ENCODE measurements at regions not wholly inside any gene's neighbourhood (a gene's known extent, or its start where the extent isn't known, plus 50 kb on each side); places are given as distances from the start of the nearest gene placed in this dataset.
"Not testable (repeated sequence)": the region's sequence is repeated elsewhere in the genome, so short reads cannot be mapped to it uniquely, and the experiment has no call there.

DNA sequence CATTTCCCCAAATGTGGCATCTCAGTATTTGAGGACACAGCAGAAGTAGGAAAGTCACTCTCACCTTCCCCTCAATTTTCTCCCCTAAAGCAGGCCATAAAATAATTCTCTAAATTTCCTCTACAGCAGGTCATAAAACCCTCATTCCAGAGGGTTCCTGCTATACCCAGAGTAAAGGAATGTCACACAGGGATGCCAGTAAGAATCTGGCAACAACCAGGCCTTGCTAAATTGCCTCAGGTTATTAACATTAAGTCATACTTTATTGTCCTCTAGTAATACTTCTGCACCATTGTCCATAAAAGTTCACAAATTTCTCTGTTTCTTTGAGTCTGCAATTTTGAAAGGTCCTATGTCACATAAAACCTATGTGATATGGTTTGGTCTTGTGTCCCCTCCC is 685.7 kb upstream of the SLIT2 start:
- Histone ChIP-seq H3K27ac (no peak overlapping the region), H3K27me3 (no peaks in the 10 kb centered on the region), H3K4me1 (no peaks in the 10 kb centered on the region), H3K4me3 (no peak overlapping the region), H3K9me3 (no peaks in the 10 kb centered on the region), H3K36me3 (no peaks in the 10 kb centered on the region)
- no peak for ATAC-seq
- DNase-seq, result no peak
- intact Hi-C loops (cut with DNase I), result no loop called here
- no peak for TF ChIP-seq POLR2A (IDR thresholded peaks at IDR 0.05)
- TF ChIP-seq, protein P1, sequence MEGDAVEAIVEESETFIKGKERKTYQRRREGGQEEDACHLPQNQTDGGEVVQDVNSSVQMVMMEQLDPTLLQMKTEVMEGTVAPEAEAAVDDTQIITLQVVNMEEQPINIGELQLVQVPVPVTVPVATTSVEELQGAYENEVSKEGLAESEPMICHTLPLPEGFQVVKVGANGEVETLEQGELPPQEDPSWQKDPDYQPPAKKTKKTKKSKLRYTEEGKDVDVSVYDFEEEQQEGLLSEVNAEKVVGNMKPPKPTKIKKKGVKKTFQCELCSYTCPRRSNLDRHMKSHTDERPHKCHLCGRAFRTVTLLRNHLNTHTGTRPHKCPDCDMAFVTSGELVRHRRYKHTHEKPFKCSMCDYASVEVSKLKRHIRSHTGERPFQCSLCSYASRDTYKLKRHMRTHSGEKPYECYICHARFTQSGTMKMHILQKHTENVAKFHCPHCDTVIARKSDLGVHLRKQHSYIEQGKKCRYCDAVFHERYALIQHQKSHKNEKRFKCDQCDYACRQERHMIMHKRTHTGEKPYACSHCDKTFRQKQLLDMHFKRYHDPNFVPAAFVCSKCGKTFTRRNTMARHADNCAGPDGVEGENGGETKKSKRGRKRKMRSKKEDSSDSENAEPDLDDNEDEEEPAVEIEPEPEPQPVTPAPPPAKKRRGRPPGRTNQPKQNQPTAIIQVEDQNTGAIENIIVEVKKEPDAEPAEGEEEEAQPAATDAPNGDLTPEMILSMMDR (IDR thresholded peaks at IDR 0.05), result no peak

DNA sequence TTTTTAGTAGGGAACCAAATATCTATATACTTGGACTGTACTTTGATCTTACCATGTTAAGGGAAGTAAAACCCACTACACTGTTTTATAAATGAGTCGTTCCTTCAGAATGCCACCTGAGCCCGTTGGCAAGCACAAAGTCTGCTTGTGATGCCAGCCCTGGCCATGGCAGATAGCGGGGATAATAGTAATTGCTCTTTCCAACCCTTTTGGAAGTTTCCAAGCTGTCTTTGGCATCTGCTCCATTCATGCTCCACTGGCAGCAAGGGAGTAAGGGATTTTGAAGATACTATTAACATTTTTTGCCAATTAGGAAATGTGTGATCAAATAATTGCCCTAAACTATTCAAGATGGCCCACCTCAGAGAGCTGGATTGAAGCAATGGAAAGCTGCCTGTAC is 689.2 kb upstream of the SLIT2 start:
- no peak for TF ChIP-seq POLR2A (IDR thresholded peaks at IDR 0.05)
- TF ChIP-seq, protein P1 (IDR thresholded peaks at IDR 0.05), result no peak
- 89 to 94% (median 92%) methylated on average over 3 of the region's 3 CpGs for WGBS, 4 donors
- ATAC-seq, result no peak
- no peaks in the 10 kb centered on the region for H3K4me1 ChIP-seq
- no peak overlapping the region for H3K4me3 ChIP-seq
- H3K27me3 ChIP-seq, result no peaks in the 10 kb centered on the region
- intact Hi-C loops (cut with DNase I), result no loop called here
- H3K36me3 ChIP-seq, result no peaks in the 10 kb centered on the region
- DNase-seq, result no peak
- no peak overlapping the region for H3K27ac ChIP-seq
- H3K9me3 ChIP-seq, result no peaks in the 10 kb centered on the region

DNA sequence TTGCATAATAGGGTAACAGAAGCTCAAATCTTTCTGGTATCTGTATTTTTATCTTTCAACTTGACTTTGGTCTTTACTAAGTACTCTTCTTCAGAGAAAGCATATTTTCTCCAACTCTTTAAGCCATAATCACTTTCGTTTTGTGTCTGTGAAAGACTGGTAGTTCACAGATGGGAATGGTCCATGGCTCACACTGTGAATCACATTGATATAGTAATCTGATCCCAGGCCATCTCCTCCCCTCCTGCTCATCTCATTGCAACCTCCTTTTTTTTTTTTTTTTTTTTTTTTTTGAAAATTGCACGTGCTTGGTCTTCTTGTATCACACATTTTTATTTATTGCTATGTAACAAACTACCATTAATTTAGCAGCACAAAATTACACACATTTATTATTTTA is 694.5 kb upstream of the SLIT2 start:
- Histone ChIP-seq H3K27me3 (no peaks in the 10 kb centered on the region), H3K9me3 (no peaks in the 10 kb centered on the region), H3K27ac (no peak overlapping the region), H3K4me3 (no peak overlapping the region), H3K36me3 (no peaks in the 10 kb centered on the region), H3K4me1 (no peaks in the 10 kb centered on the region)
- intact Hi-C loops (cut with DNase I), result no loop called here
- DNase-seq, result no peak
- ATAC-seq, result no peak
- no peak for TF ChIP-seq POLR2A (IDR thresholded peaks at IDR 0.05)
- TF ChIP-seq, protein P1 (IDR thresholded peaks at IDR 0.05), result no peak
- 76 to 79% (median 79%) methylated on average over 2 of the region's 2 CpGs for WGBS, 4 donors

DNA sequence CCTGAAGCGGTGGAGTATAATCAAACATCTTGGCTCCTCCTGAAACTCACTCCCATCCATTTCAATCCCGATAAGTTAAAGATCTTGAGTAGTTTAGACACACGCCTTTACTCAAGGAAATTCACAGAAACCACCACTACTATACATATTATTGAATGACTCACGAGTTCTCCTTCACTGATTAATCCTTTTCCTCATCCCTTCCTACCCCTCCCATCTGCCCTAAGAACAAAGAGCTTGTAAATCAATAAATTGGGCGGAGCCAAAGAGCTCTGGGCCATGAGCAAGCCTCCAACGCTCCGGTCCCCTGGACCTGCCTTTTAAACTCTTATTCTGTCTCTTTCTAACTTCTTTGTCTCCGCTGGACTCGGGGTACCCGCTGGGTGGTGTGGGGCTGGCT is 695.4 kb upstream of the SLIT2 start:
- H3K4me3 ChIP-seq; H3K9me3 ChIP-seq; ATAC-seq; DNase-seq; H3K27me3 ChIP-seq; intact Hi-C loops (cut with DNase I); H3K4me1 ChIP-seq; H3K27ac ChIP-seq; H3K36me3 ChIP-seq: not testable (repeated sequence)
- 92 to 94% (median 93%) methylated on average over 10 of the region's 10 CpGs for WGBS, 4 donors

DNA sequence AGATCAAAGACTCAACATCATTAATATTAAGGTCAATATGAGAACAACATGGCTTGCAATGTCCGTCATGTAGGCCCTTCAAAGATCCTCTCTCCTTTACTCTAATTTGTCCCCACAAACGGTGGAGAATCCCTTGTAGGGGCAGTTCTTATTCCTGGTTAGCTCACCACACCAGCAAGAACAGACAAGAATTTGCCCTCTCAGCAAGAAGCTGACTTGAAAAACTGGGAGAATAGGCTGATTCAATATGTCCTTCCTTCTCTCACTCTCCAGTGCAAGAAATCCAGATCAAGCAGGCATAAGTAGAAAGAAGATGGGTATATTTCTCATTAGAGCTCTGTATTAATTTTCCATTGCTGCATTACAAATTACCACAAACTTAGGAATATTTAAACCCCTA is 704.2 kb upstream of the SLIT2 start:
- ATAC-seq (no peak), DNase-seq (no peak)
- H3K27ac ChIP-seq, result no peak overlapping the region
- WGBS, 4 donors, result 67 to 85% (median 71%) methylated on average over 2 of the region's 2 CpGs
- H3K4me3 ChIP-seq, result no peak overlapping the region
- TF ChIP-seq, protein P1 (IDR thresholded peaks at IDR 0.05), result no peak
- no peak for TF ChIP-seq POLR2A (IDR thresholded peaks at IDR 0.05)
- peaks cover 0 to 10% (median 0%) of the 10 kb centered on the region in 12 donors for H3K4me1 ChIP-seq
- H3K36me3 ChIP-seq, result no peaks in the 10 kb centered on the region
- no peaks in the 10 kb centered on the region for H3K9me3 ChIP-seq
- no peaks in the 10 kb centered on the region for H3K27me3 ChIP-seq
- intact Hi-C loops (cut with DNase I), result no loop called here

Data from heart left ventricle (tissue), 16 donors.